AG04450 (cell line): ENCODE measurements at regions not wholly inside any gene's neighbourhood (a gene's known extent, or its start where the extent isn't known, plus 50 kb on each side); places are given as distances from the start of the nearest gene placed in this dataset.
A peak's percentile ranks its signal among the peaks of the same experiment; 100 is the strongest.

Source experiments
- CTCF ChIA-PET: fragments of 300-600, 350-600 bp; formaldehyde crosslinking; extraction: SDS; loops from one replicate; lab custom pipeline; 2022; ENCODE audit warnings: antibody characterized with exemption, inconsistent platforms; lab: Charles Lee
- POLR2A ChIA-PET: fragments of 350-600 bp; formaldehyde crosslinking; extraction: SDS; loops from one replicate; lab custom pipeline; 2021; ENCODE audit warnings: antibody characterized with exemption, inconsistent platforms; lab: Yijun Ruan, JAX
- DNase-seq: peaks from one replicate; pipeline ENCODE4 v3.0.0-alpha.2; 2011; ENCODE audit warnings: low read depth, low spot score
- H3K27ac ChIP-seq: one replicate; pipeline ENCODE4 v1.5.1; 2012; ENCODE audit warnings: low read depth, low read length, control low read depth
- H3K27me3 ChIP-seq: one replicate; pipeline ENCODE4 v1.6.0; 2012; ENCODE audit warnings: low read length; ENCODE audit not compliant: control insufficient read depth, insufficient read depth
- H3K4me3 ChIP-seq: 2 replicates; pipeline ENCODE4 v1.5.1; 2011; ENCODE audit warnings: mild to moderate bottlenecking, low read depth, low read length, control low read depth
- H3K9me3 ChIP-seq: 2 replicates; pipeline ENCODE4 v1.5.1; 2012; ENCODE audit warnings: low read length; ENCODE audit not compliant: control insufficient read depth, insufficient read depth
- TF ChIP-seq, protein P1 (sequence below): IDR thresholded peaks from 2 replicates; pipeline ENCODE4 v1.5.1; 2011; ENCODE audit warnings: low read depth, low read length, control low read depth, inconsistent platforms

DNA sequence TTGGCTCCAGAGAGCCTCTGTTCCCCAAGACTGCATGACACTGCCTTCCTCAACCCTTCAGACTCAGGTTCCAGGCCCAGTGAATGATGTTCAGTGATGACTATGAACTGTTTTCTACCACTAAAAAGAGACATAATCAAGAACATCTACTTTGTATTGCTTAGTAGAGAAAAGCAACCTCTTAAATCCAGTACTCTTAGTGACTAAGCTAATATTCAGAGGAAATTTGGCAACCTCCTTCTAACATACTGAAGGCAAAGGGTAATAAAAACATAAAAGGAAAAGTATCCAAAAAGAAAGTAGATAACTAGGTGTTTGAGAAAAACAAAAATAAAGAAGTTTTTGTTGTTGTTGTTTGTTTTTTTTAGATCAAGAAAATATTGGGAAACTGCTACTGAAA is 153.3 kb upstream of the RUNX1 start:
- CTCF ChIA-PET, result interaction anchor here (1.3 kb wide), 1 partner anchor 13 kb away, joined by 3 read pairs; no protein-coding TSS in a partner anchor
- DNase-seq, result no peak
- Histone ChIP-seq H3K4me3 (no peak overlapping the region), H3K27ac (peak overlapping the region; percentile 62), H3K9me3 (no peaks in the 10 kb centered on the region), H3K27me3 (no peaks in the 10 kb centered on the region)
- POLR2A ChIA-PET, result no interaction called here
- TF ChIP-seq, protein P1, sequence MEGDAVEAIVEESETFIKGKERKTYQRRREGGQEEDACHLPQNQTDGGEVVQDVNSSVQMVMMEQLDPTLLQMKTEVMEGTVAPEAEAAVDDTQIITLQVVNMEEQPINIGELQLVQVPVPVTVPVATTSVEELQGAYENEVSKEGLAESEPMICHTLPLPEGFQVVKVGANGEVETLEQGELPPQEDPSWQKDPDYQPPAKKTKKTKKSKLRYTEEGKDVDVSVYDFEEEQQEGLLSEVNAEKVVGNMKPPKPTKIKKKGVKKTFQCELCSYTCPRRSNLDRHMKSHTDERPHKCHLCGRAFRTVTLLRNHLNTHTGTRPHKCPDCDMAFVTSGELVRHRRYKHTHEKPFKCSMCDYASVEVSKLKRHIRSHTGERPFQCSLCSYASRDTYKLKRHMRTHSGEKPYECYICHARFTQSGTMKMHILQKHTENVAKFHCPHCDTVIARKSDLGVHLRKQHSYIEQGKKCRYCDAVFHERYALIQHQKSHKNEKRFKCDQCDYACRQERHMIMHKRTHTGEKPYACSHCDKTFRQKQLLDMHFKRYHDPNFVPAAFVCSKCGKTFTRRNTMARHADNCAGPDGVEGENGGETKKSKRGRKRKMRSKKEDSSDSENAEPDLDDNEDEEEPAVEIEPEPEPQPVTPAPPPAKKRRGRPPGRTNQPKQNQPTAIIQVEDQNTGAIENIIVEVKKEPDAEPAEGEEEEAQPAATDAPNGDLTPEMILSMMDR, result no peak

DNA sequence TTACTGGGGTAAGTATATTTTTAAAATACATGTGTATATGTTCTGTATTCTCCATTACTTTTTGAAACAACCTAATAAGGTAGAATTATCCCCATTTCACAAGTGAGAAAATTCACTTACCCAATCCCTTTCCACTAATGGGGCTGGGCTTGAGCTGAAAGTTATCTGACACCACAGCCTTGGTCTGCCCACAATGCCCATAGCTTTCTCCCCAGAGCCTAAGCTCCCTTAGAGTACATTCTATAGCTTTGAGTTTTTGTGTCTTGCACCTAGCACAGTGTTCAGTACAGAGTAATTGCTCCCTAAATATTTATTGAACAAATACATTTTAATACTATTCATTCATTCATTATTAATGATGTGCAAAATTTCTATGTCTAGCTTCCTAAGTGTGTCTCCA is 152.7 kb upstream of the RUNX1 start:
- no peak for DNase-seq
- TF ChIP-seq, protein P1, result no peak
- ChIA-PET POLR2A (no interaction called here), CTCF (interaction anchor here (1.3 kb wide), 1 partner anchor 13 kb away, joined by 3 read pairs; no protein-coding TSS in a partner anchor)
- Histone ChIP-seq H3K27ac (no peak overlapping the region), H3K4me3 (no peak overlapping the region), H3K27me3 (no peaks in the 10 kb centered on the region), H3K9me3 (no peaks in the 10 kb centered on the region)

DNA sequence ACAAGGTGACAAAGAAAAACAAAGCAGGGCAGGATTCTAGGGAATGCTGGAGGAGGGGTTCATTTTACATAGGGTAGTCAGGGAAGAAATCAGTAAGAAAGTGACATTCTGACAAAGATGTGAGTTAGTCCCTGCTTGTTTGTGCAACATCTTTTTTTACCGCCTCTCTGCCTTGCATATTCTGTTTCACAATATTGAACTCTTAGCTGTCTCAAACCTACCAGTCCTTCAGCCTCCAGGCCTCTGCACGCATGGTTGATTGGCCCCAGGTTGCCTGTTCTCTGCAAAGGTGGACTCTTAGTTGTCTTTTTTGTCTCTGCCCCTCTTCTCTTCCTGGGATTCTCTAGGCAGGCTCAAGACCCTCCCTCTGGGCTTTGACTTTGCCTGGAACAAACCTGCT is 152.2 kb upstream of the RUNX1 start:
- CTCF ChIA-PET, result no interaction called here
- POLR2A ChIA-PET, result interaction anchor here (0.6 kb wide), 1 partner anchor 10 kb away, joined by 3 read pairs; no protein-coding TSS in a partner anchor
- TF ChIP-seq, protein P1, result no peak
- DNase-seq, result no peak
- H3K9me3 ChIP-seq, result no peaks in the 10 kb centered on the region
- H3K27ac ChIP-seq, result no peak overlapping the region
- no peaks in the 10 kb centered on the region for H3K27me3 ChIP-seq
- no peak overlapping the region for H3K4me3 ChIP-seq

DNA sequence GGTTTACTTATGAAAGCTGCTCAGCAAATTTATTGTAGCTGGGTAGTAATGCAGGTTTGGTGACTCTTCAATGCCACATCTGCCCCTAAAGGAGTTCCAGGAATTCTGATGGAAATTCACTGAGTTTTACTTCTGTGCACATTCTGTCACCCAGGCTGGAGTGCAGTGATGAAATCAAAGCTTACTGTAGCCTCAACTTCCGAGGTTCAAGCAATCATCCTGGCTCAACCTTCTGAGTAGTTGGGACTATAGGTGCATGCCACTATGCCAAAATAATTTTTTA is 150.6 kb upstream of the RUNX1 start:
- CTCF ChIA-PET, result no interaction called here
- TF ChIP-seq, protein P1, result no peak
- H3K27me3 ChIP-seq, result no peaks in the 10 kb centered on the region
- H3K27ac ChIP-seq, result no peak overlapping the region
- no peak for DNase-seq
- POLR2A ChIA-PET, result interaction anchor here (0.6 kb wide), 1 partner anchor 310 kb away, joined by 3 read pairs; no protein-coding TSS in a partner anchor
- H3K9me3 ChIP-seq, result peaks cover 2% of the 10 kb centered on the region; the same call in 1 of the 2 replicates
- H3K4me3 ChIP-seq, result no peak overlapping the region

DNA sequence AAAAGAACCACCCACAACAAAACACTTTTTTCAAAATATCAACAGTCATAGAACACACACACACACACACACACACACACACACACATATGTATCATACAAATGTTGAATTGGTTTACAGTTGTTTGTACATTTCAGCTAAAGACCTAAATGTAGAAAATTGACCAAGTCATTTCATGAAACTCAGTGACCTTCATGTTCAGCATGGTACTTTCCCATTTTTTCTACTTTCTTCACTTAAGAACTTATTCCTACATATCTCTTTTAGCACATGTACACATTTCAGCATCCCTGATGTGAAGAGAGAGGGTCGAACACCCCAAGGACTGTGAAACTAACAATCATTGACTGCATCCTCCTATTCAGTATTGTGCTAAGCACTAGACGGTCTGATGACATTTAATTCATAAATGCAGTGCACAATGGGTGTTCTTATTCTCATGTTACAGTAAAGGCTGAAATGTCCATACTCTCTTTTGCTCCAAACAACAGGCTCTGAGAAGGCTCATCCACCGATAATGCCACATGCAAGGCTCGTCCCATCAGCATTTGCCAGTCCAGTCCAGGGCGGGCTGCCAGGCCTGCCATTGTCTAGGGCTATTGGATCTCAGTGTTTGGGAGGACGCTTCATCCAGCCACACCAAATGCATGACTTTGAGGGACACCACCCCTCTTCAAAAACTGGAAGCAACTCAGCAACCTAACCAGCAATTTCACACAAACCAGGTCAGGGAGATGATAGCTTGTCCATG is 150.1 kb upstream of the RUNX1 start:
- ChIA-PET CTCF (interaction anchor here (1.3 kb wide), 1 partner anchor 641 kb away, joined by 3 read pairs; no protein-coding TSS in a partner anchor), POLR2A (no interaction called here)
- no peak for DNase-seq
- peaks cover 2% of the 10 kb centered on the region; the same call in 1 of the 2 replicates for H3K9me3 ChIP-seq
- TF ChIP-seq, protein P1, result no peak
- no peak overlapping the region for H3K4me3 ChIP-seq
- H3K27me3 ChIP-seq, result no peaks in the 10 kb centered on the region
- H3K27ac ChIP-seq, result no peak overlapping the region
